GM13976 (cell line): ENCODE measurements at regions not wholly inside any gene's neighbourhood (a gene's known extent, or its start where the extent isn't known, plus 50 kb on each side); places are given as distances from the start of the nearest gene placed in this dataset.

Experiments
- DNase-seq: peaks from one replicate; pipeline ENCODE4 v3.0.0; 2012; ENCODE audit warnings: low spot score
- CTCF ChIP-seq: IDR thresholded peaks from 2 replicates; pipeline ENCODE4 v1.5.1; 2012; ENCODE audit warnings: borderline replicate concordance, mild to moderate bottlenecking; ENCODE audit not compliant: insufficient read depth; ENCODE audit errors: extremely low read depth, missing control alignments, control extremely low read depth
- in situ Hi-C: fragments of 300-500 bp; cut with MboI; formaldehyde crosslinking; loops from one replicate; pipeline ENCODE4 v1.12.0; 2022; ENCODE audit warnings: low sequenced_read_pairs, mixed read lengths, inconsistent platforms; ENCODE audit not compliant: unreplicated experiment

GRCh38 chr10:2895594-2896196, 171.7 kb upstream of the PFKP start:
- DNase-seq: no peak
- in situ Hi-C loops: no loop called here
- no peak for TF ChIP-seq CTCF

DNA sequence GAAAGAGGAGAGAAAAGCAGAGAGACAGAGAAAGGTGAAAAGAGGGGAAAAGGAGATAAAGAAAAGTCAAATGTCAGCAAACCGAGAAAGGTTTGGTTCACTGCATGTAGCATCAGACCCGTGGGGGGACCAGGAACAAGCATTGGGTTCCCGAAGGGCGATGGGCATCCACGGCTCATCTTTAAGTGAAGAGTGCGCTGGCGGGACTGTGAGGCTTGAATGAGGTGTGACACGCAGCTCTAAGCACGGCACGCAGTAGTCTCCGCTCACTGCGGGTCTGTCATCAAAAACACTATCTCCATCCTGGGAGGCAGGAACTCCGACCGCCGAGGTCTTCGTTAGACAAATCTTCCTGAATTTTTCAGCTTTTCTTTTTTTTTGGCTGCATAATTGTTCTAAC, 173.4 kb upstream of the PFKP start:
- DNase-seq: no peak
- no peak for TF ChIP-seq CTCF
- in situ Hi-C loops: no loop called here

DNA sequence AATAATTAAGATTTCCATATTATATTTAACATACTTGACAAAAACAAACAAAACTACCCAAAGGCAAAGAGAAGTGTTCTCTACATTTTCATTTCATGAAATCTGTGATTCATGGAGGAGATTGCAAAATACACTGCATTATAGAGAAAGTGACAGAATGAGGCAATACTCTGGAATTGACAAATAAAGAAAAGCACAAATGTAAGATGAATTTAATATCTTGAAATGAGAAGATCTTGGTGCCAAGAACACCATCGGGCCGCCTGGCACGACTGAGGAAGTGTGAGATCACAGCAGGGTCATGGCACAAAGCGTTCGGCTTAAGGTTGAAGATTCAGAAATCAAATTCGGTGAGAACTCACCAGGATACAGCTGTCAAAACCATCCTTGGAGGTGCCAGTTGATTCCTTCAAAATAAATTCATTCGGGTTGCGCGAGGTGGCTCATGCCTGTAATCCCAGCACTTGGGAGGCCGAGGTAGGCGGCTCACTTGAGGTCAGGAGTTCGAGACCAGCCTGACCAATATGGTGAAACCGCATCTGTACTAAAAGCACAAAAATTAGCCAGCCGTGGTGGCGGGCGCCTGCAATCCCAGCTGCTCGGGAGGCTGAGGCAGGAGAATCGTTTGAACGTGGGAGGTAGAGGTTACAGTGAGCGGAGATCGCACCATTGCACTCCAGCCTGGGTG, 174.0 kb upstream of the PFKP start:
- no peak for DNase-seq
- in situ Hi-C loops: no loop called here
- no peak for TF ChIP-seq CTCF

- TF ChIP-seq CTCF: no peak
- in situ Hi-C loops: no loop called here
- DNase-seq: no peak
Observed at GRCh38 chr10:2891770-2892124, 175.6 kb upstream of the PFKP start.

- in situ Hi-C loops: no loop called here
- no peak for DNase-seq
Observed at GRCh38 chr10:2891073-2891769, 176.1 kb upstream of the PFKP start.

GRCh38 chr10:2890093-2890492, 177.3 kb upstream of the PFKP start:
- in situ Hi-C loops: no loop called here
- no peak for TF ChIP-seq CTCF
- no peak for DNase-seq

More at GRCh38 chr10:2891073-2891769, 176.1 kb upstream of the PFKP start:
- TF ChIP-seq CTCF: no peak
